Left ventricle myocardium superior (tissue), 1 donor: ENCODE measurements at regions not wholly inside any gene's neighbourhood (a gene's known extent, or its start where the extent isn't known, plus 50 kb on each side); places are given as distances from the start of the nearest gene placed in this dataset.
"Not testable (repeated sequence)": the region's sequence is repeated elsewhere in the genome, so short reads cannot be mapped to it uniquely, and the experiment has no call there.

ENCODE experiments used
- ATAC-seq: fragments of 200-7000 bp; cut with Tn5 transposase; one replicate; pipeline ENCODE4 v1.9.1; 2020; ENCODE audit warnings: mild to moderate bottlenecking, moderate library complexity
- DNase-seq: peaks from one replicate; pipeline ENCODE4 v3.0.0-alpha.2; 2020
- intact Hi-C: fragments of 100-400 bp; cut with micrococcal nuclease; formaldehyde crosslinking; loops from one replicate; pipeline ENCODE4 v1.11.0; 2022
- donor health status: DM: no; HTN: yes; CAD: no; lungs with severe emphysema.

DNA sequence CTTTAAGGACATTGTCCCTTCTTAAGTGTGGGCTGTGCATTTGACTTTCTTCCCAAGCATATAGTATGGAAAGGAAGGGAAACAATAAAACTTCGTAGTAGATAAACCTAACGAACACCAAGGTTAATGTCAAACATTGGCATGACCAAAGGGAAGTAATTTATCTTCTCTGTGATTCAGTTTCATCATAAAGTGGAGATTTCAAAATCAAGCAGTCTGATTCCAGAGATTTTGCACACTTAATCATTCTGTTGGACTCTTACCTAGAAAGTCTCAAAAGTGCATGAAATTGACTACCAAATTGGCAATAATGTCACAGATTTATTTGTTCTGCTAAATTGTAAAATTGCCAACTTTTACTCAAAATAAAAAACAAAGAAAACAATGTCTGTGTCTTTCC is 559.7 kb downstream of the JRKL start:
- ATAC-seq (no peak), DNase-seq (no peak)
- intact Hi-C loops, result no loop called here

DNA sequence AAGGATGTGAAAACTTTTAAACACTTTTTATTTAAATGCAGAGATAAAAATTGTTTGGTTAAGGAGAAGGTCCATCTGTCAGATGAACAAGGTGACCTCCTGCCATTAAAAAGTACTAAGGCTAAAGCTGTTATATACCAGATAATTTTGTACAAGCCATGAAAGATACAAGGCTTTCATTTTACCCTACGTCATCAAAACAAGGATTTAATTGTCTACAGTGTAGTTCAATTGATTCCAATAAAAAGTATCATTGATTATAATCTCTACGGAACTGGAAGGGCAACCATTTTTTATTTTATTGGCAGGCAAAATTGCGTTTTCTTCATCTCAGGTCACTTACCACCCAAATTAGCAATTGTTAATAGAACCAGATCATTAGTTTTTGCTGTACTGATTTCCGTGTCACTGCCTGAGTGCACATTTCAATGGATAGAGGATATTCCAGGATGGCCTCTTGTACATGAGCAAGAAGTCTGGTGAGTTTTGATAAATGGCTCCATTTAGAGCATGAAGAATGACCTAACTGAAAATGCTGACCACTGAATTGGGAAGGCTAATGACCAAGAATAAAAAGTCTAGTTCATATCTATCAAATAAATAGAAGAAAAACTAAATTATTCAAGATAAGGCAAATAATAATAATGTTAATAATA is 564.9 kb downstream of the JRKL start:
- no peak for DNase-seq
- intact Hi-C loops, result no loop called here
- no peak for ATAC-seq

GRCh38 chr11:96960476-96960875 is 570.7 kb downstream of the JRKL start:
- DNase-seq (no peak), ATAC-seq (no peak)
- intact Hi-C loops, result no loop called here

GRCh38 chr11:96960926-96961325 is 571.1 kb downstream of the JRKL start:
- intact Hi-C loops, result no loop called here
- no peak for DNase-seq
- ATAC-seq, result no peak

DNA sequence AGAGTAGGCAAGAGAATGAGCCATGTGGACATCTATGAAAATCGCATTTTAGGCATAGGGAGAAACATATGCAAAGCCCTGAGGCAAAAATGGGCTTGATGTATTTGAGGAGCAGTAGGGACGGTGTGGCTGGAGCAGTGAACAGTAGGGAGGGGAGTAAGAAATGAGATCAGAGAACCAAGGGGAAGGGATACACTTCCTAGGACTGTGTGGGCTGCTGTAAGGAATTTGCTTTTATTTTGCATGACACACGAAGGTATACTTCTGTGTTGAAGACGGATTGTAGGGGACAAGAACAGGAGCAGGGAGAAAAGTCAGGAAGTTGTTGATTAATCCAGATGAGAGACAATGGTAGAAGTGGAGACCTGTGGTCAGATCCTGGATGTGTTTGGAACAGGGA is 572.1 kb downstream of the JRKL start:
- ATAC-seq, result no peak
- no peak for DNase-seq
- intact Hi-C loops, result no loop called here

GRCh38 chr11:96963375-96963774 is 573.6 kb downstream of the JRKL start:
- intact Hi-C loops, result no loop called here
- DNase-seq (no peak), ATAC-seq (no peak)

GRCh38 chr11:96964661-96965060 is 574.8 kb downstream of the JRKL start:
- ATAC-seq, result no peak
- no peak for DNase-seq
- intact Hi-C loops, result no loop called here

DNA sequence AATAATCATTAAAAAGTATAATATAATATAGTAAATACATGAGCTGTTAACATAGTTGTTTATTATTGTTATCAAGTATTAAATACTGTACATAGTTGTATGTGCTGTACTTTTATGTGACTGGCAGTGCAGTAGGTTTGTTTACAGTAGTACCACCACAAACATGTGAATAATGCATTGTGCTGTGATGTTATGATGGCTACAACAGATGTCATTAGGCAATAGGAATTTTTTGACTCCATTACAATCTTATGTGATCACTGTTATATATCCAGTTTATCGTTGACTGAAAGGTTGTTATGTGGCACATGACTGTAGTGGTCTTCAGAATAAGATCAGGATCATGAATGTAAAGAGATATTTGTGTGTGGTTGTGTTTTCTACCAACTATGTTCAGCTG is 577.8 kb downstream of the JRKL start:
- DNase-seq, result no peak
- ATAC-seq, result no peak
- intact Hi-C loops, result no loop called here

DNA sequence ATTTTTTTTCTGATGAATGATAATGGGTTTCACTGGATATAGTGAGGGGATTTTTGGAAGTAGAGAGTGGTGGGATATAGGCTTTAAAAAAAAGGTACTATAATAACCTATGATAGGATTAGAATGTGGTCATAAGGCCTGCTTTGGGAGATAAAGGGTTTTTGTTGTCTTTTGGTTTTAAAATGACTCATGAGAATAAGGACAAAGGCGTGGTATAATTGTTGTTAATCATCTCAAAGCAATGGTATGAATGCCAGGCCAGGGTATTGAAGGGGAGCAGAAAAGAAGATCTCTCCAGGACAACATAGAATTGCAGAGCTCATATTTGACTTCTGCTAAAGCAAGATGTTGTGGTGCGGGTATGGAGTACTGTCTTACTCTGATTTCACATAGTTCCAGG is 579.4 kb downstream of the JRKL start:
- intact Hi-C loops, result no loop called here
- DNase-seq (no peak), ATAC-seq (no peak)

GRCh38 chr11:96978751-96979150 is 588.9 kb downstream of the JRKL start:
- ATAC-seq (no peak), DNase-seq (no peak)
- intact Hi-C loops, result no loop called here

DNA sequence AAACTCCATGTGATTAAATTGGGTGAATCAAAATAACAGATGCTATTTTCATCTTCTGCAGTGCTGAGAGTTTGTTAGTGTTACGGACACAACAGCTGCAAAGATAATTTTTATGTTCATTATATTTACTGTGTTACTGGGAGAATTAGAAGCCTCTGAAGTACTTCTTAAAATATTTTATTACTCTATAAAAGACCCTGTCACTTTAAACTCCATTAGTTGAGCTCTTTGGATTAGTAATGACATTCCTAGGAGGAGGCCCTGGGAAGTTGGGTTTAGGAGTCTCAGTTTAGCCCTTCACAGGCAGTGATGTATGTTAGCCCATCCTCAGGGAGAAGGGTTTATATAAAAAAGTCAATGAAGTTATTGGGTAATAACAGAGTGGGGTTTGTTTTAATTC is 596.7 kb downstream of the JRKL start:
- intact Hi-C loops, result no loop called here
- DNase-seq (no peak), ATAC-seq (no peak)

- ATAC-seq (no peak), DNase-seq (no peak)
- intact Hi-C loops, result no loop called here
Measured at GRCh38 chr11:96990914-96991313, 601.1 kb downstream of the JRKL start.

DNA sequence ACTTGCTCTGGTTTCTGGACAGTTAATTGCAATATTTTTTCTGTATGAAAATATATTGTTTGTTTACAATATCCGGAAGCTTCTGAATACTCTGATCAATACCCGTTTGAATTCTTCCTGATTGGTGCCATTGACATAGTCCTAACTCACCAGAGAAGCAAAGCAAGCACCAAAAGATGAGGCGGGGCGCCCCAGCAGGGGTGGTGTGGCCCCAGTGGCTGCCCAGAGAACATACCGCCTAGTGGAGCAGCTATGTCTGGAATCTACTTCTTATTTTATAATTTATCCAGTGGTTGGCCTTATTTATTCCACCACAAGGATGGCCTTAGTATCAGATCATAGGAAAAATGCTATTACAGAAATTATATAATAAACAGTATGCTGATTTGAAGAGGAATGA is 610.7 kb downstream of the JRKL start:
- no peak for DNase-seq
- no peak for ATAC-seq

GRCh38 chr11:97007283-97007682 is 617.5 kb downstream of the JRKL start:
- ATAC-seq, result peak; percentile 65
- DNase-seq, result no peak
- intact Hi-C loops, result no loop called here

More for the DNA sequence above, 610.7 kb downstream of the JRKL start:
- intact Hi-C loops, result no loop called here

DNA sequence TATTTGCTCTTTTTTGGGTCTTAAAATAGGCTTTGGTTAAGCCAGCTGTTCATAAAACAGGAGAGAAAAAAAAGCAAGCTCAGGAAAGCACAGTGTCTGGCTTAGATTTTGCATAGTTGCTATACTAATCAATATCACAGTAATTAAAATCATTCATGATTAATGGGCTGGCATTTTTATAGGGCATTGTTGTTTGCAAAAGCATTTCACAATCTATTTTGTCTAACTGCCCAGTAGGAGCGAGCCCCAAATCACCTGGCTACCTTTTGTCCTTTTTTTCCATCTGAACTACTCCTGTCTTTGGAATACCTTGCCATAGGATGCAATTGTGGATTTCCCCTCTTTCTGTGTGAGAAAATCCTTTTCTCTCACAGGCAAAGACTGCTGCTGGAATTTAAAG is 619.8 kb downstream of the JRKL start:
- intact Hi-C loops, result no loop called here
- no peak for ATAC-seq

DNA sequence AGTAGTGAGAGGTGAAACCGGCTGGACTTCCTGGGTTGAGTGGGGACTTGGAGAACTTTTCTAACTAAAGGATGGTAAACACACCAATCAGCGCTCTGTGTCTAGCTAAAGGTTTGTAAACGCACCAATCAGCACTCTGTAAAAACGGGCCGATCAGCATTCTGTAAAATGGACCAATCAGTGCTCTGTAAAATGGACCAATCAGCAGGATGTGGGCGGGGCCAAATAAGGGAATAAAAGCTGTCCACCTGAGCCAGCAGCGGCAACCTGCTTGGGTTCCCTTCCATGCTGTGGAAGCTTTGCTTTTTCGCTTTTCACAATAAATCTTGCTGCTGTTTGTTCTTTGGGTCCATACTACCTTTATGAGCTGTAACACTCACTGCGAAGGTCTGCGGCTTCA is 621.2 kb downstream of the JRKL start:
- ATAC-seq, DNase-seq, intact Hi-C loops: not testable (repeated sequence)

More for the DNA sequence above, 619.8 kb downstream of the JRKL start:
- no peak for DNase-seq

- intact Hi-C loops, result no loop called here
- DNase-seq (no peak), ATAC-seq (no peak)
Measured at GRCh38 chr11:97015327-97015726, 625.5 kb downstream of the JRKL start.

DNA sequence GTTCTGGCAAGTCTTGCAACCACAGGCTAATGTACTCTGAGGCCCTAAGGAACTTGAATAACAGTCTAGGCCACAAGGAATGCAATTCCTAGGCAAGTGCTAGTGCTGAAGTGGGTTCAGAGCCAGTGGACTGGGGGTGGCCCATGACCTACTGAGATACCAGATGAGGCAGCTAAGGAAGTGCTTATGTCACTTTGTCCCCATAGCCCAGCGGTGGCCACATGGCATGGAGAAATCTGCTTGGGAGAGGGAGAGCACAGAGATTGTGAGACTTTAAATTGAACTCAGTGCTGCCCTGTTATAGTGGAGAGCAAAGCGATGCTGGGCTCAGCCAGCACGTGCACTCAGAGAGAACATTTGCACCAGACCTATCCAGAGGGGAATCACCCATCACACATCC is 629.5 kb downstream of the JRKL start:
- intact Hi-C loops, result no loop called here
- no peak for DNase-seq
- no peak for ATAC-seq

GRCh38 chr11:97019754-97020153 is 629.9 kb downstream of the JRKL start:
- DNase-seq (no peak), ATAC-seq (no peak)
- intact Hi-C loops, result no loop called here

- intact Hi-C loops, result no loop called here
- ATAC-seq (no peak), DNase-seq (no peak)
Measured at GRCh38 chr11:97022955-97023354, 633.1 kb downstream of the JRKL start.

DNA sequence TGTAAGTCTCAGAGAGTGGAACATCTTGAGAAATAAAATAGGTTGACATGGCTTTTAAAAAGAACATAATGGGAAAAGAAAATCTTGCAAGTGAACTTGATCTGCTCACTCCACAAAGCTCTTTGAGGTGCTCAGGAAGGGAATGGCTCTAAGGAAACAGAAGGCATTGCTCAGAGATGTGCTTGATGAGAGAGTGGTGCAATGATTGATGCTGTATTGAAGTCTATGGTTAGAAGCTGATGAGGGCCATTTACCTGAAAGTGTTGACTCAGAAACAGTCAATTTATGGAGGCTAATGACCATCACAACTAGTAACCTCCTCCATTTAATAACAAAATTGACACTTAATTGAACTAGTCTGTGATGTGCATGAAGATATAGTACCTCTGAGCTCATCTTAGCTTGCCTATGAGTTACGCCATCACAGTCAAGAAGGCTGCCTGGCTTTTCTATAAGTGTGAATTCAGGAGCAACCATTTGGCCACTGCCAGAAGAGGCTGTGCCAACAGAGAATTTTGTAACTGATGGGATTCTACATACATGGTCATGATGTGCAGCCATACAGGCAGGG is 639.1 kb downstream of the JRKL start:
- intact Hi-C loops, result no loop called here
- DNase-seq (no peak), ATAC-seq (no peak)

DNA sequence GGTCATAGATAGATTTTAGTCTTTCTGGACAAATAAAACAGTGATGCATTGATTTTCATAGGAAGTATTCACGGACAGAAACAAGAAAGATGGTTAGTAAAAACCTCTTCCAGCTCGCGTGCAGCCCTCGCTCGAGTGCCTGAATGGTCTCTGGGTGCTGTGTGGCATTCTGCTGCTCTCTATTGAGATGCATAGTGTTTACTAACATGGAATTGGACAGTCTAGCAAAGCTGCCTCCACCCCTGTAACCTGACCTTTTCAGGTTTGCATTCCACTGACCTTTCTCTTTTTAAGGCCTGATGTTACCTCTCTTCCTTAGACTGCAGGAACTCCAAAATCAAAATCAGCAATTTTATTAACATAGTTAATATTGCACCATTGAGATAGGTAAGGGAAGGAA is 643.4 kb downstream of the JRKL start:
- intact Hi-C loops, result no loop called here
- DNase-seq (no peak), ATAC-seq (no peak)
